HG03342 (cell line): ENCODE measurements at regions not wholly inside any gene's neighbourhood (a gene's known extent, or its start where the extent isn't known, plus 50 kb on each side); places are given as distances from the start of the nearest gene placed in this dataset.

Experiments used
- ATAC-seq: cut with Tn5 transposase; IDR thresholded peaks from one replicate; pipeline ENCODE4 v1.9.1; 2021; ENCODE audit warnings: mild to moderate bottlenecking, moderate library complexity; ENCODE audit not compliant: unreplicated experiment

- no peak for ATAC-seq
These were observed 138.6 kb upstream of the TSC22D2 start for GRCh38 chr3:150269526-150269925.

GRCh38 chr3:150268426-150269391, 139.4 kb upstream of the TSC22D2 start:
- ATAC-seq: no peak

- no peak for ATAC-seq
These were observed 140.8 kb upstream of the TSC22D2 start for GRCh38 chr3:150267288-150267687.

- no peak for ATAC-seq
These were observed 142.8 kb upstream of the TSC22D2 start for GRCh38 chr3:150265305-150265704.

GRCh38 chr3:150264561-150265279, 143.4 kb upstream of the TSC22D2 start:
- no peak for ATAC-seq

- no peak for ATAC-seq
These were observed 146.1 kb upstream of the TSC22D2 start for GRCh38 chr3:150261958-150262357.

GRCh38 chr3:150261418-150261817, 146.7 kb upstream of the TSC22D2 start:
- no peak for ATAC-seq

GRCh38 chr3:150260398-150260710, 147.7 kb upstream of the TSC22D2 start:
- no peak for ATAC-seq

GRCh38 chr3:150259526-150260397, 148.3 kb upstream of the TSC22D2 start:
- no peak for ATAC-seq

GRCh38 chr3:150256782-150257181, 151.3 kb upstream of the TSC22D2 start:
- no peak for ATAC-seq

- ATAC-seq: no peak
These were observed 151.8 kb upstream of the TSC22D2 start for GRCh38 chr3:150256318-150256717.

- ATAC-seq: no peak
These were observed 152.3 kb upstream of the TSC22D2 start for GRCh38 chr3:150255826-150256225.

GRCh38 chr3:150255413-150255812, 152.7 kb upstream of the TSC22D2 start:
- no peak for ATAC-seq

- no peak for ATAC-seq
These were observed 153.8 kb upstream of the TSC22D2 start for GRCh38 chr3:150254309-150254708.

GRCh38 chr3:150253622-150254021, 154.5 kb upstream of the TSC22D2 start:
- no peak for ATAC-seq

- ATAC-seq: no peak
These were observed 155.6 kb upstream of the TSC22D2 start for GRCh38 chr3:150252462-150252861.

- no peak for ATAC-seq
These were observed 156.7 kb upstream of the TSC22D2 start for GRCh38 chr3:150251187-150252062.

GRCh38 chr3:150249779-150250470, 158.2 kb upstream of the TSC22D2 start:
- no peak for ATAC-seq

GRCh38 chr3:150248888-150249681, 159.0 kb upstream of the TSC22D2 start:
- no peak for ATAC-seq
